Epithelial cell of proximal tubule (primary cell): ENCODE measurements at regions not wholly inside any gene's neighbourhood (a gene's known extent, or its start where the extent isn't known, plus 50 kb on each side); places are given as distances from the start of the nearest gene placed in this dataset.
"Not testable (repeated sequence)": the region's sequence is repeated elsewhere in the genome, so short reads cannot be mapped to it uniquely, and the experiment has no call there.

Experiments used
- DNase-seq: peaks from one replicate; pipeline ENCODE4 v3.0.0-alpha.2; 2011; ENCODE audit warnings: low read depth
- H3K4me3 ChIP-seq: 2 replicates; pipeline ENCODE4 v1.5.1; 2011; ENCODE audit warnings: low read depth, mild to moderate bottlenecking, low read length
- CTCF ChIP-seq: conservative IDR thresholded peaks from 2 replicates; pipeline ENCODE4 v1.5.1; 2012; ENCODE audit warnings: low read depth, mild to moderate bottlenecking, low read length

- no peak for TF ChIP-seq CTCF
- no peak for DNase-seq
- H3K4me3 ChIP-seq = no peak overlapping the region
Observed at GRCh38 chr6:10312445-10312844, 102.4 kb downstream of the TFAP2A start.

- not testable (repeated sequence) for H3K4me3 ChIP-seq, DNase-seq
Observed at GRCh38 chr6:10311546-10312405, 103.1 kb downstream of the TFAP2A start.

- H3K4me3 ChIP-seq = no peak overlapping the region
- DNase-seq = peak; percentile 15
- TF ChIP-seq CTCF = no peak
Observed at GRCh38 chr6:10310826-10311225, 104.0 kb downstream of the TFAP2A start.

GRCh38 chr6:10310330-10310653 lies 104.6 kb downstream of the TFAP2A start:
- no peak overlapping the region for H3K4me3 ChIP-seq
- no peak for DNase-seq
- TF ChIP-seq CTCF = no peak

- no peak overlapping the region for H3K4me3 ChIP-seq
- TF ChIP-seq CTCF = no peak
- no peak for DNase-seq
Observed at GRCh38 chr6:10309457-10310329, 105.2 kb downstream of the TFAP2A start.

GRCh38 chr6:10307476-10307875 lies 107.4 kb downstream of the TFAP2A start:
- no peak for DNase-seq
- TF ChIP-seq CTCF = no peak
- H3K4me3 ChIP-seq = no peak overlapping the region

GRCh38 chr6:10307028-10307427 lies 107.8 kb downstream of the TFAP2A start:
- no peak overlapping the region for H3K4me3 ChIP-seq
- TF ChIP-seq CTCF = no peak
- DNase-seq = no peak
